HG03354 (cell line): ENCODE measurements at regions not wholly inside any gene's neighbourhood (a gene's known extent, or its start where the extent isn't known, plus 50 kb on each side); places are given as distances from the start of the nearest gene placed in this dataset.
"Not testable (repeated sequence)": the region's sequence is repeated elsewhere in the genome, so short reads cannot be mapped to it uniquely, and the experiment has no call there.

Experiments
- ATAC-seq: cut with Tn5 transposase; IDR thresholded peaks from one replicate; pipeline ENCODE4 v1.9.1; 2021; ENCODE audit warnings: mild to moderate bottlenecking; ENCODE audit not compliant: unreplicated experiment, poor library complexity, severe bottlenecking

GRCh38 chr4:124096290-124096689 lies 616.2 kb downstream of the ANKRD50 start:
- ATAC-seq = no peak

DNA sequence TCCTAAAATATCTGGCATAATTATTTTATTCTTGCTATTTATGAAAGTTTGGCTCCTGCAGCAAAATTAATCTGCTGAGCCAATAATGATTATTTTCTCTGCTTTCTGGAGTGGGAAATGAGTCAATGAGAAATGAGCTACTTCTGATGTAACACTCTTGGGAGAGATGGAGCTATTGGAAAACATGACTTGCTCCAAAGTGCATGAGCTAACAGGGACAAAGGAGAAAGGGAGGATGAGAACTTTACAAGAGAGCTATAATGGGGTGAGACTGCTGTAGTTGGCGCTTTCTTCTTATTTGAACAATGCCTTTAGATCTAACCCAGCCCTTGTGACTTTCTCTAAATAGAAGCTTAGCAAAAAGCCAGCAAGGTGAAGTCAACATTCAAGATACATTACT lies 615.1 kb downstream of the ANKRD50 start:
- no peak for ATAC-seq

DNA sequence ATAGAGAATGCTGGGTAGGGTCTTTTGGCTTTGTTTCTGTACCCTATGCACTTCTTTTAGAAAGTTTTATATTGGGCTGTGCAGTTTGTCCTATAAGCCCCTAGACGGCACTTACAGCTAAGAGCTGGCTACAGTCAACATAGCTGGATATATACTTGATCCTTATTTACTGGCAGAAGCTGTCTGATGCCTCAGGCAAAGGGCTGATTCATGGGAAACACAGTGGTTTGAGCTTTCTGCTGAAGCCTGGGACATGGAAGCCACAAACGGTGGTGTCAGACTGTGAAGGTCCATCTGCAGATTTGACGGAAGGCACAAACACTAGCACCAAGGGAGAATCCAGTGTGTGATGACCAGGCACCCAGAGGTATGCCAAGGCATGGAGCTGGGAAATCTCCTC lies 608.4 kb downstream of the ANKRD50 start:
- ATAC-seq = no peak

GRCh38 chr4:124104628-124105027 lies 607.9 kb downstream of the ANKRD50 start:
- no peak for ATAC-seq

GRCh38 chr4:124105212-124105611 lies 607.3 kb downstream of the ANKRD50 start:
- ATAC-seq = no peak

DNA sequence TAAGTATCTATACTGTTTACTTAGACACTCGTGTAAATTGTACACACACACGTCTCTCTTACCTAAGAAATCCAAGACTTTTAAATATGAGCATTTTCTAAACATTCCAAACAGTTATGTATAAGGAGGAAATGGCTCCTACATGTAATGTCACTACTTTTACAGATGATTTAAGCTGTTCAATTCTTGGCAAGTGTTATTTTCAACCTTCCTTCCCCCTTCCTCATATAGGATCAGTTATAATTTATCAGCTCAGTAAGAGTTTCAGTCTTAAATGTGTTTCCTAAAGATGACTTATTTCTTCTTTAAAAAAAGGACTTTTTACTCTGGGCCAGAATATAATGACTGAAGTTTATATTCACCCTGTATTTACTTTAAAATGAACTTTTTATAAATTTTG lies 601.1 kb downstream of the ANKRD50 start:
- ATAC-seq = no peak

DNA sequence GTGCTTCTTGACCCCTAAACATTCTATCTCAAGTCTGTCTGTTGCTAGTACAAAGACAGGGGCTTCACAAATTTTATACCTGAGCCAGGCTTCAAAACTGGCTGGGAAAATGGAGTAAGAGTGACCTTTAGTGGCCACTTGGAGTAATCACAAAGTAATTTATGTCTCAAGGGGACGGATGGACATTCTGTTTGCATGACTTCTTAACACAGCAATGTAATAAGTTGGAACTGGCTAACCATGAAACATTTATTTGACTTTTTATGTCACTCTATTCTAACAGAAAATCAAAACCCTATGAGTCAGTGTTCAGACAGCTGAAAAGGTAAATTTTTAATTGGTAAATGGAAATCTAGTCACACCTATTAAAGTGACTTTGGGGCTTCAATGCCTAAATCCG lies 600.6 kb downstream of the ANKRD50 start:
- peak; percentile 72 for ATAC-seq

- no peak for ATAC-seq
Observed at GRCh38 chr4:124118061-124118460, 594.5 kb downstream of the ANKRD50 start.

- ATAC-seq = no peak
Observed at GRCh38 chr4:124121461-124121971, 591.0 kb downstream of the ANKRD50 start.

DNA sequence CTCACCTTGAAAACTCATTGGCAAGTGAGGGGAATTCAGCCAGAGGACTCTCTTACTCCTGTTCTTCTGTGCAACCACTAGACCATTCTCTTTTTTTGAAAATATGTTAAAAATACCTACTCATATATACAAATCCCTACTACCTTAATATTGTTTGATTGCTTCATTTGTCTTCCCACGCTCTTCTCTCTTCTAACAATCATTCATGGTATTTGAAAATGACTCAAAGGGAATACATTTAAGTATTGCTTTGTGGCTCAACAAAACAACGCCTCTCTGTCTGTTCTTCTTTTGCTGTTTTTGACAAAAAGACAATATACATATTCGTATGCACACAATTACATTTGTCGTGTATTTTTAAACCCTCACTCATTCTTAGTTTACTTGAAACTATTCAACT lies 589.4 kb downstream of the ANKRD50 start:
- no peak for ATAC-seq

DNA sequence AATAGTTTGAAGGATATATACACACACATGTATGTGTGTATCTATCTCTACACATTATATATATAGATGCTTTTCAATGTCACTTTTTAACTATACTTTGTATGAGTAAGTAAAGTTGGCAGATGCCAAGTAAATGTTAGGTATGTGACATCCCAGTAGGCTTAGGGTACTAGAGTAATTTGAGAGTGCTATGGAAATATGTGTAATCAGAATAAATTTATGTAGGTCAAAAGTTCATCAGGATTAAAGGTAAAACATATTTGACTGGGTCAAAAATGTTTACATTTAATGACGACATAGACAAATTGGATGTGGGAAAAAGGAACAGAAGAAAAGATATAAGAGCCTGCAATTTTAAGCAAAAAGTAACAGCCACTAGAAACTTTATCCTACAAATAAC lies 588.8 kb downstream of the ANKRD50 start:
- ATAC-seq = no peak

- not testable (repeated sequence) for ATAC-seq
Observed at GRCh38 chr4:124131324-124131723, 581.2 kb downstream of the ANKRD50 start.

GRCh38 chr4:124132161-124132560 lies 580.4 kb downstream of the ANKRD50 start:
- no peak for ATAC-seq

- ATAC-seq = no peak
Observed at GRCh38 chr4:124133753-124134152, 578.8 kb downstream of the ANKRD50 start.

GRCh38 chr4:124135409-124135813 lies 577.1 kb downstream of the ANKRD50 start:
- no peak for ATAC-seq

DNA sequence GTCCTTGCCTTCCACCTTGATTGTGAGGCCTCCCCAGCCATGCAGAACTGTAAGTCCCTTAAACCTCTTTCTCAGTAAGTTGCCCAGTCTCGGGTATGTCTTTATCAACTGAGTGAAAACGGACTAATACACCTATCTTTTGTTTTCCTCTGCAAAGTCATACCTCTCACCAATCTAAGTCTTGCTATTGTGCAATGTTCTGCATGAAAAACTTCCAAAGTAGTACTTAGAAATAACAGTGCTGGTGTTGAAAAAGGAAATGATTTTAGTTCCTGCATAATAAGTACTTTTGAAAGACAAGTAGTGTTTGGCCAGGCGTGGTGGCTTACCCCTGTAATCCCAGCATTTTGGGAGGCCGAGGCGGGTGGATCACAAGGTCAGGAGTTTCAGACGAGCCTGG lies 573.5 kb downstream of the ANKRD50 start:
- ATAC-seq = no peak

GRCh38 chr4:124143632-124144031 lies 568.9 kb downstream of the ANKRD50 start:
- no peak for ATAC-seq

- no peak for ATAC-seq
Observed at GRCh38 chr4:124144238-124144654, 568.3 kb downstream of the ANKRD50 start.

DNA sequence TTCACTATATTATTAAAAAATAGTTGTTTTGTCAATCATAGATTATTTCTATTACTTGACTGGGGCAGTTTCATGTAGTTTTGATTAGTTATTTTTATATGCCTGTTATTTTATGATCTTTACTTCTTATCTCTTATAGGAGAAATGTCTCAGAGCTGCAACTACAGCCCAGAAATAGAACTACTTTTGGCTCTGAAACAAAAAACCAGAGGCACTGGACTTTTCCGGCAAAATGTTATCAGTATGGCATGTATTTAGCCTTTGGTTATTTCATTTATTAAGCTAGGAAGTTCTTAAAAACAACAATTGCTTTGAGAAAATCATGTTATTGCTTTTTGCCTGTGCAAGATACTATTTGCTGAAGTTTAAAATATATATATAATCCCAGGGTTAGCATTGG lies 566.5 kb downstream of the ANKRD50 start:
- no peak for ATAC-seq

- ATAC-seq = no peak
Observed at GRCh38 chr4:124151031-124151430, 561.5 kb downstream of the ANKRD50 start.

DNA sequence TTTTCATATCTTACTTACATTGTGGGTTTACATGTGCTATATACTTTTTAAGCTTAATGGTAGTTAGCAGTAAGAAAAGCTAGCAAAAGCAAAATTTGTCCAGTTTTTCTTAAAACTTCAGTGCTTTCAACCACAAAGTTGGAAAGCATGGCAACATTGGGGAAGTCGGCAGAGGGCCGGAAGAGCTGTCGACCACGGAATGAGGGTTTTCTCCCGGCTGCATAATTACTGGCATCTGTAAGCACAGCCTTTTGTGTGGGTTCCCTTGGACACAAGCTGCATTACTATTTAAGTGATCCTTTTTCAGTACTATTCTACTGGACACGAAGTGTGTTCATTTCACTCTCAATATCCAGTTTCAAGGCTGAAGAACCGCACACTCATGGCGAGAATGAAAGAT lies 560.4 kb downstream of the ANKRD50 start:
- no peak for ATAC-seq

DNA sequence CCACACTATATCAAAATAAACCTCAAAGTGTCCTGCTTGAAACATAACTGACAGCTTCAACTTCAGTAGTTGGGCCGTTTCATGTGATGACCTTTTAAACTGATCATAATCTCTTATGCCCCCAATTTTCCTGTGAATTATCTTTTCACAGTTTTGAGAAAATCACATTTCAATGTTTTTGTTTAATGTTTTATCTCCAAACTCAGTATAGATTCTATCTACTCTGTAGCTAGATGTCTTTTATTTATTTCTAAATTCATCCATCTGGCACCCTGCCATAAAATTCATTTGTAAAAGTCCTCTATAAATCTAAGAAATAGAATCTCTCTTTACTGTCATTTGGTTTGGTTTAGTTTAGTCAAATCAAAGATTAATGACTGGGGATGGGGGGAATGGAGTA lies 557.3 kb downstream of the ANKRD50 start:
- ATAC-seq = no peak
